Daoy (cell line): ENCODE measurements at regions not wholly inside any gene's neighbourhood (a gene's known extent, or its start where the extent isn't known, plus 50 kb on each side); places are given as distances from the start of the nearest gene placed in this dataset.
A peak's percentile ranks its signal among the peaks of the same experiment; 100 is the strongest.
"Not testable (repeated sequence)": the region's sequence is repeated elsewhere in the genome, so short reads cannot be mapped to it uniquely, and the experiment has no call there.

ENCODE experiments used
- DNase-seq: peaks from one replicate; pipeline ENCODE4 v3.0.0-alpha.2; 2015; ENCODE audit warnings: low read depth

DNA sequence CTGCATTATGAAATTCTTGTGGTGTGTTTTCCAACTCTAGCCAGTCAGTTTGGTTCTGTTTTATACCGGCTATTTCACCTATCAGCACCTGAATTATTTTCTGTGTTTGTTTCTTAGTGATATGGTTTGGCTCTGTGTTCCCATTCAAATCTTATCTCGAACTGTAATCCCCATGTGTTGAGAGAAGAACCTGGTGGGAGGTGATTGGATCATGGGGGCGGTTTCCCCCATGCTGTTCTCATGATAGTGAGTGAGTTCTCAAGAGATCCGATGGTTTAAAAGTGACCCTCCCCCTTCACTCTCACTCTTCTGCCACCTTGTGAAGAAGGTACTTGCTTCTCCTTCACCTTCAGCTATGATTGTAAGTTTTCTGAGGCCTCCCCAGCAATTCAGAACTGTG is 1006.2 kb upstream of the FOXG1 start:
- DNase-seq = not testable (repeated sequence)

DNA sequence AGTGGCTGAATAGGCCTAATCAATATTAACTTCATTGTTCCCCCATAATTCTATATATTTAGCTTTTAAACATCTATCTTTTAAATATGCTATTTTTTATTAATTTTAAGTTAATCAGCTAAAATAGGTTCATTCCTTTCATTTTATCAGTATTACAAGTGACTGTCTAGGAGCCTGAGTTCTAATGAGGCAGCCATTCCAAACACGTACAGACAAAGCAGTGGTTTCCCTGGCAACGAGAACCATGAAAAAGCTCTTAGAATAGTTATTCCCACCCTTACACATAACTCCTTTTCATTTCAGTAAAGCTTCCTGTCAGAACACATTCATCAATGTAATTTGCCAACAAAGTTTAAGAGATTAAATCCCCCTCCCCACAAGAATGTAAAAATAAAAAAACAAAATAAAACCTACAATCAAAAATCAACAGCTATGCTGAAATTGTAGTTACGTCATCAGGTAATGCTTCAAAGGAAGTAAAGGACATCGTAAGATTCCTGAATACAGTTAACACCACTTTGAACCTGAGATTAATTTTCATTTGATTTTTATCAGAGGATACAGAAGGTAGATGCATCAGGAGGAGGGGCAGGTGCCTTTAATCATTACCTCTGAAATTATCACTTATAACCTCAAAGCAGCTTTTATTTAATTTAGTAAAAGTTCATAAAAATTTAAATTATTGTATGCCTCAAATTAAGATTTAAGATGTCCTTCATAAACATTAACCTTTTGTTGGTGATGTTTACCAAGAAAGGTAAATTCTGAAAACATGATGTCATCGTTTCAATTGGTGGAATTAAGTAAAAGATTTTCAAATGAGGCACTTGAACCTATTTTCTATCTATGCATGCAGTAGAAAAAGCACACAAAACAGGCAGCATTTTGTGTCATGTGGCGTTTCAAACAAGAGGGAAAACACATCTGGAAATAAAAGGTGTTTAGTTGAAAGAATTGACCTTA is 967.2 kb upstream of the FOXG1 start:
- not testable (repeated sequence) for DNase-seq

DNA sequence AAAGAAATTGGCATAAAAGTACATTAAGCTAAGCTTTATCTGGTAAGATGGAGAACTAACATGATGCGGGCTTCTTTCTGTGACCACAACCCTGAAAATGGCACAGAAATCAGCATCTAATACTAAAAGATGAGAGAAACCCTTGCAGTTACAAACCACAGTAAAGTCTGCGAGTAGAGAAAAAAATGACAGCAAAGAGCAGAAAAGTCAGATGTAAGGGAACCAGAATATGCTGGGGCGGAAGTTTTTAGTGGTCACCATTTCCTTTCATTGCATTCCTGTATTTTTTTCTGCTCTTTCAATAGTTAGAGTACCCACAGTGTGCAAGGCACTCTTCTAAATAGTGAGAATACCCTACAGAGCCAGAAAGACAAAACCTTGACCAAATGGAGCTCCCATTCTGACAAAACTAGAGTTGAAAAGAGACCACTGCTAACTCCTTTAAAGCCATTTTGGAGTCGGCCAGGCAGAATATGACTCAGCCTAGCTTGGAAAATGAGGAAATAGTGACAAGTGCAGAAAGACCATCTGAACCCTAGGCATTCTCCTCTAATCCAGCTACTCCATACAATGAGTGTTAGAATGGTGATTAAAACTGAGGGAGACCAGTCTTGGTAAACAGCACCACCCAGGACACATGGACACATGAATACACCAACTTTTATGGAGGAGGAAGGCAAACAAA is 948.7 kb upstream of the FOXG1 start:
- DNase-seq = peak; percentile 12

DNA sequence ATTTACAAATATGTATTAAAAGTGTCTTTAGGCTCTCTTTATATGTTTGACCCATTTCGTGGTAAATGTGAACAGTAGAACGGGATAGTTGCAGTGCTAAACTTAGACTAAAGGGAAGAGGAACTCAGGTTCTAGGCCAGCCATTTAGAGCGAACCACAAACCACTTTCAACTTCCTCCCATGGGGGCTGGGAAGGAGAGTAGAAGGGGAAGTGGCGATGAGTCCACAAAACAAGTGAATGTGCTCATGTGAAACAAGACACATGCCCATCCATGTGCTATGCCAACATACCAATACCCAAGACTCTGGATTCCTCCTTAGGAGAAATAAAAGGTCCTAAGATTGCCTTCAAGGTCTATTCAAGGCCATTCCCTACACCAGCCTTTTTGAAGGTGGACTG is 940.4 kb upstream of the FOXG1 start:
- DNase-seq = peak; percentile 13

DNA sequence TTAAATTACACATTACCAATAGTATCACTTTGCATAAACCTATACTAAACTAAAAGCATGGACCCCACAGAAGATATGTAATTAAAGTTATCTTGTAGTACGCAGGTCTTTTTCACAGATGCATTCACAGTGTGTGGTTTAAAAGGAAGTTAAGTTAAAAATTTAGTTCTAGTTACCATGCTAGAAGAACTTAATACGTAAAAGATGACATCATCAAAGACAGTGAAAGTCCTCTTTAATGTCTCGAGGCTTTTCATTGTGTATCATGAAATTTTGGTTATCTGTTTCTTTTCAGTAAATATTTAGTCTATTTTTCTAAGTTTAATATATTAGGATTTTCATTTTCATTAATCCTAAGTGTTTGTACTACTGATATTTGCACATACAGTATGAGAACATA is 934.6 kb upstream of the FOXG1 start:
- not testable (repeated sequence) for DNase-seq

DNA sequence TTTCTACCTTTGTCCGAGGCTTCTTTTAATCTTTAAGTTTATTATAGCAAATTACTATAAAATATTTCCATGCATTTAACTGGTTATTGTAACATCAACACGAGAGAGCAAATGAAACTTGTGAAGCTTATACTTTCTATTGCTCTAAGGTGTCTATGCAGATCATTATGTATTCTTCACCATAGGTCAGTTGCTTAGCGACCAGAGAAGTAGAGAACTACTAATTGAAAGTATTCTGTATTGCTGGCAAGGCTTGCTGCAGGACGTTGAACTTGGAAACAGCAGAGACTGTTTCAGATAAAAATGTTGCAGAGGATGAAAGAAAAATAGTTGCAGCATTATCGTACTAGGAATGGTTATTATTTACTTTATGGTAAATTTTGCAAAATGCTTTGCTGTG is 933.6 kb upstream of the FOXG1 start:
- not testable (repeated sequence) for DNase-seq

DNA sequence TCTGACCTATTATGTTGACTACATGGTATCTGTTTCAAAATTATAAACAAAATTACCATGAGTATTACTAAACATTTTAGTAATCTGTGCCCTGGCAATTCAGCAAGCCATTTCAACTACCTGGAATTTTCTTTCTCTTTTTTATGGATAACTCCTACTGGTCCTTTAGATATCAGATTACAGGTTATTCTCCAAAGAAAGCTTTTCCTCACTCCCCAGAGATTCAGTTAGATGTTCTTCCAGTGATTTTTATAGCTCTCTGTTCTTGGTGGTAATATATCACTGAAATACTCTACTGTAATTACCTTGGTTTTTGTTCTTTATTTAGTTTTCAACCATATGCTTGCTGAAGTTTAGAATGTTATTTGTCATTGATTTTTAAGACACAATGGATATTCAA is 930.2 kb upstream of the FOXG1 start:
- DNase-seq = no peak

DNA sequence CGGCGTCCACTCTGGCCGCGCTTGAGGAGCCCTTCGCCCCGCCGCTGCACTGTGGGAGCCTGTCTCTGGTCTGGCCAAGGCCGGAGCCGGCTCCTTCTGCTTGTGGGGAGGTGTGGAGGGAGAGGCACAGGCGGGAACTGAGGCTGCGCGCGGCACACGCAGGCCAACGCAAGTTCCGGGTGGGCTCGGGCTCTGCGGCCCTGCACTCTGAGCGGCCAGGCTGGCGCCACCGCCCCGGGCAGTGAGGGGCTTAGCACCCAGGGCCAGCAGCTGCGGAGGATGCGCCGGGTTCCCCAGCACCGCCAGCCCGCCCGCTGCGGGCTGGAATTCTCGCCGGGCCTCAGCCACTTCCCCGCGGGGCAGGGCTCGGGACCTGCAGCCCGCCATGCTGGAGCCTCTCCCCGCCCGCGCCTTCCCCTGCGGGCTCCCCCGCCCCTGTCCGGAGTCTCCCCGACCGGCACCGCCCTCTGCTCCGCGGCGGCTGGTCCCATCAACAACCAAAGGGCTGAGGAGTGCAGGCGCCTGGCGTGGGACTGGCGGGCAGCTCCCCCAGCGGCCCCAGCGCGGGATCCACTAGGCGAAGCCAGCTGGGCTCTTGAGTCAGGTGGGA is 921.2 kb upstream of the FOXG1 start:
- DNase-seq = peak; percentile 75

DNA sequence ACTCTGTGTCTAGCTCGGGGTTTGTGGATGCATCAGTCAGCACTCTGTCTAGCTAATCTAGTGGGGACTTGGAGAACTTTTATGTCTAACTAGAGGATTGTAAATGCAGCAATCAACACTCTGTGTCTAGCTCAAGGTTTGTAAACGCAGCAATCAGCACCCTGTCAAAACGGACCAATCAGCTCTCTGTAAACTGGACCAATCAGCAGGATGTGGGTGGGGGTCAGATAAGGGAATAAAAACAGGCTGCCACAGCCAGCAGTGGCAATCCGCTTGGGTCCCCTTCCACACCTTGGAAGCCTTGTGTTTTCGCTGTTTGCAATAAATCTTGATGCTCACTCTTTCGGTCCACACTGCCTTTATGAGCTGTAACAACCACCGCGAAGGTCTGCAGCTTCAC is 920.7 kb upstream of the FOXG1 start:
- no peak for DNase-seq

DNA sequence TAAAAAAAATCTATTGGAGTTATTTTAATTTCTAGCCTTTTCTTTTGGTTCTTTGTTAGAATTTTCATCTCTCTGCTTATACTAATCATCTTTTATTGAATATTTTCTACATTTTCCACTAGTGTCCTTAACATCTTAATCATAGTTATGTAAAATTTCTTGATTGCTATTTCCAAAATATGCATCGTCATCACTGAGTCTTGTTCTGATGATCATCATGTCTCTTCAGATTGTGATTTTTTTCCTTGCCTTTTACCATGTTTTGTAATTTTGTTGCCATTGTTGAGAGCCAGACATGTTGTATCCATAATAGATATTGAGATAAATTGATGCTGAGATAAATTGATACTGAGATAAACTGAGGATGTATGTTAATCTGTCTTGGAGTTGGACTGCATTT is 919.1 kb upstream of the FOXG1 start:
- not testable (repeated sequence) for DNase-seq

DNA sequence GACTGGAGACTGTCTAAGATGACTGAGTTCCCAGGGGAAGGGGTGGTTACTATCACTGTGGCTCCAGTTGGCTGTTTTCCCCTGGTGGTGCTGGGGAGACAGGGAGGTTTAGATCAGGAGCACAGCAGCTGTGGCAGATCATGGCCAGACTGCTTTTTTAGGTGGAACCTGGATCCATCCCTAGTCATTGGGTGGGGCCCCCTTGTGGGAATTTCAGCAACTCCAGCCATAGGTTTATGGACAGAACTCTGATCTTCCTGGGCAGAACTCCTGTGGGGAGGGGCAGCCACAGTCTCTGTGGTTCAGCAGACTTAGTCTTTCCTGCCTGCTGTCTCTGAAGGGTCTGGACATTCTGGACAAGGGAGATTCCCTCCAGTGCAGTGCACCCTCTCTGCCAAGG is 917.4 kb upstream of the FOXG1 start:
- DNase-seq = not testable (repeated sequence)

DNA sequence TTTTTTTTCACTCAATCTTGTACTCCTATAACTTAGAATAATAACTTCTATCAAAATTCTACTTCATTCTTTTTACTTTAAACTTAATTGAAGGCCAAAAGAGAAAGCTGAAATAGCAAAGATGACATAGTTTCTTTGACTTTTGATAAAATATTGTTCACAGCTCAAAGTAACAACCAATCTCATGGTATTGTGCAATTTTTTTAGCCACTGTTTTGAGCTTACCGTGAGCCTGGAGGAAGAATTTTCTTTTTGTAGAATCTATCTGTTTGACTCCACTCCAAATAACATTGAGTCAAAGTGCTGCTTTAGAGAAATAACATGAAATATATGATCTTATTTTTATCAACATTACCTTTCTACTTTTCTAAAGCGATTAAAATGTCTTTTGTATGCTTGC is 903.9 kb upstream of the FOXG1 start:
- no peak for DNase-seq

DNA sequence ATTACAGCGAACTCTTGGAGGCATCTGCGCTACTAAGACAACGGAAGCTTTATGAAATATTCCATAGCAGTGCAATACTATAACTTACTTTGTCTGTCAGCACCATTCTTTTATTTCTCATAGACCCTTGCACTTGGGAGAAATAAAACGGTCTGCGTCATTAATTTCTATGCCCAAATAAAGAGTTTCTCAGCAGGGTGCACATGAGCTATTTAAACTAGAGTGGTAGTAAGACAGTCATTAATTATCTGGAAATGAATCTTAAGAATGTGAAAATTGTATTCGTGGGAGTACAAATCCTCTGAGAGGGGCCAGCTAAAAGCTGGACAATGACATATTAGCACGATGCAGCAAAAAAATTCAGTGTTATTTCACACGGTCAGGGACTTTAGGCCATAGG is 903.4 kb upstream of the FOXG1 start:
- no peak for DNase-seq

DNA sequence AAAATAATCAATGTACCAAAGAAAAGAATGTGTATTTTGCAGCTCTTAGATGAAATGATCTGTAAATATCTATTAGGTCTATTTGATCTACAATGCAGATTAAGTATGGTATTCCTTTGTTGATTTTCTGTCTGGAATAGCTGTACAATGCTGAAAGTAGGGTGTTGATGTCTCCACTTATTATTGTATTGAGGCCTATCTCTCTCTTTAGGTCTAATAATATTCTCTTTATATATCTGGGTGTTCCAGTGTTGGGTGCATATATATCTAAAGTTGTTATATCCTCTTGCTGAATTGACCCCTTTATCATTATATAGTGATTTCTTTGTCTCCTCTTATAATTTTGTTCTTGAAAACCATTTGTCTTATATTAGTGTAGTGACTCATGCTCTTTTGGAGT is 885.5 kb upstream of the FOXG1 start:
- DNase-seq = no peak

DNA sequence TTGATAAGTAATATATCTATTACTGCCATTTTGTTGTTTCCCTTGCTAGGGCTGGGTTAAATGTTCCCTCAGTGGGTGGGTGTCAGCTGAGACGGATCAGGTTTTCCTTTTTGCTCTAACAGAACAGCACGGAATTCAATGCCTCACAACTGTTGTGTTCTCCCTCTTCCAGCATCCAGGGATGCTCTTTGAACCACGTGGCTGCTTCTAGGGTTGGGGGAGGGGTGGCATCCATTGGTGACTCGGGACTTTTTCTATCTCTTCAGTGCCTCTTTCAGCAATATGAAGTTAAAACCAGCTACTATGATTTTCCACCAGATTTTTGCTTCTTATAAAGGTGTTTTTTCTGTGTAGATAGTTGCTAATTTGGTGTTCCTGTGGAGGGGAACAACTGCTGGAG is 884.9 kb upstream of the FOXG1 start:
- DNase-seq = no peak

DNA sequence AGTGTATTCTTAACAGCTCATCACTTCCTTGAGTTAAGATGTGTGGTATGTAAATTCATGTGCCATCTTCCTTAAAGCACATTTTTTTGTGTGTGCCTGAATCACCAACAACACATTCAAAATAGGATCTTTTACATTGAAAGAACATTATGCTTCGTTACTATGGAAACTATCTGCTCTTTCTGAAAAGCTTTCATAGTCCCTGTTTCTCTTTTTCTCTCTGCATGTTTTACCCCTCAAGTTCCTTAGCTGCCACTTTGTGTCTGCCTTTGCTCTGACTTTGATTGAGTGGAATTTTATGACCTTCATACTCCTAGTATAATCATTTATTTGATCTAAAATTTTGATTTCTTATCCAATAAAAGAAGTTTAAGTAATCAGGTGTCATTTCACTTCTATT is 880.3 kb upstream of the FOXG1 start:
- no peak for DNase-seq

DNA sequence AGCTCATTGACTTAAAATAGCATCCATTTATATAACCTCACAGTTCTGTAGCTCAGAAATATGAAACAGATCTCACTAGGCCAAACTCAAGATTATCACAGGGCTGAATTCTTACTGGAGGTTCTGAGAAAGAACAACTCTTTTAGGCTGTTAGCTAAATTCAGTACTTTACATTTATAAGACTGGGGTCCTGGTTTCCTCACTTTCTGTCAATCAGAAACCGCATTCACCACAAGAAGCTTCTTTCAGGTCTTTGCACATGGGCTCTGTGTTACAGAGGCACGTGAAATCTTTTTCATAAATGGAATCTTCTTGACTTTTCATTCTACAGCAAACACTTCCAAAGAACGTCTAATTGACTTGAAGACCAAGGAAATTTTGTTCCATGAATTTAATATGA is 876.3 kb upstream of the FOXG1 start:
- DNase-seq = no peak

DNA sequence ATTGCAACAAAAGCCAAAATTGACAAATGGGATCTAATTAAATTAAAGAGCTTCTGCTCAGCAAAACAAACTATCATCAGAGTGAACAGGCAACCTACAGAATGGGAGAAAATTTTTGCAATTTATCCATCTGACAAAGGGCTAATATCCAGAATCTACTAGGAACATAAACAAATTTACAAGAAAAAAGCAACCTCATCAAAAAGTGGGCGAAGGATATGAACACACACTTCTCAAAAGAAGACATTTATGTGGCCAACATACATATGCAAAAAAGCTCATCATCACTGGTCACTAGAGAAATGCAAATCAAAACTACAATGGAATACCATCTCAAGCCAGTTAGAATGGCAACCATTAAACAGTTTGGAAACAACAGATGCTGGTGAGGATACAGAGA is 858.1 kb upstream of the FOXG1 start:
- not testable (repeated sequence) for DNase-seq

DNA sequence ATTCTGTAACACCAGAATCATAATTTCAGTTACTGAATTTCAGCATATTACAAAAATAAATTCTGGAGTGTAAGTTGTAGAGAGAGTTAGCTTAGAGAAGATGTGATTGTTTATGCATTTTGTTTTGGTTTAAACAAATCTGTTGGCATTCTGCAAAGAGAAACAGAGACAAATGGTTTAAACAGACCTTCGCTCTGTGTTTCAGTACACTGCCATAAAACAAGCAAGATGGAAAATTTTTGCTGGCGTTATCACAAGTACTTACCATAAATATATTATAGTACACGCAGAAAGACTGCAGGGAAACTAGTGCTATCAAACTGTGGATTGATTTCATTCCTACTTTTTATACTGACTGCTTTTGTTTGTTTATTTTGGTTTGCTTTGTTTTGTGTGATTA is 850.3 kb upstream of the FOXG1 start:
- no peak for DNase-seq

DNA sequence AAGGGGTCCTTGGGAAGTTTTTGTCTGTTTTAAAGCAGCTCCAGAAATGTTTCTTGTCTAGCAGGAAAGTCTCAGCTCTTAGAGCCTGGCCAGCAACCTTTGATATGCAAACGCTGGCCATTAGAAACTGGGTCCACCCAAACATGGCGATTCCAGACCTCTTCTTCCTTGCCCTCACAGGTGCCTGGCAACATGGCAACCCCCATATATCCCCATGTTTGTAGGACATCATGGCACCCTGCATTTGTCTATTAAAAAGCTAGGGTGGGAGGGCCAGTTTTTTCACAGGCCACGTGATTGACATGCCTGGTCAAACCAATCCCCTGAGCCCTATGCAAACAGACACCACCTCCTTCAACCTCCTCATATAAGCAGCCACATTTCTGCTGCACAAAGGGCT is 848.7 kb upstream of the FOXG1 start:
- DNase-seq = peak; percentile 12

DNA sequence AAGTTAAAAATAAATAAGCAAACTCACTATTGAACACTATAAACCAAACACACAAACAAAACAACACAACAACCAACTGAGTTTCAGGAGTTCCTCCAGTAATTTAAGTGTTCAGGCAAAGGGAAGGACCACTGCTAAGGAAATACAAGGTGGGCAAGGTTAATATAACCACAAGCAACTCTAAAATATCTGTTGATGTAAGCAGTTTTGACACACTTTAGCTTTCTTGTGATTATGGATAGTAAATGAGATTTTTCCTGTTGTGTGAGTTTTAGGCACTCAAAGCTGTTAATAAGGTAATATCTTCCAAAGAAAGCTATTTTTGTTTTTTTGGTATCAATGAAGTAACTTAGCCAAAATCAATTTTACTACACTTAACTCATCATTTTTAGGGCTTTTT is 839.1 kb upstream of the FOXG1 start:
- DNase-seq = no peak

DNA sequence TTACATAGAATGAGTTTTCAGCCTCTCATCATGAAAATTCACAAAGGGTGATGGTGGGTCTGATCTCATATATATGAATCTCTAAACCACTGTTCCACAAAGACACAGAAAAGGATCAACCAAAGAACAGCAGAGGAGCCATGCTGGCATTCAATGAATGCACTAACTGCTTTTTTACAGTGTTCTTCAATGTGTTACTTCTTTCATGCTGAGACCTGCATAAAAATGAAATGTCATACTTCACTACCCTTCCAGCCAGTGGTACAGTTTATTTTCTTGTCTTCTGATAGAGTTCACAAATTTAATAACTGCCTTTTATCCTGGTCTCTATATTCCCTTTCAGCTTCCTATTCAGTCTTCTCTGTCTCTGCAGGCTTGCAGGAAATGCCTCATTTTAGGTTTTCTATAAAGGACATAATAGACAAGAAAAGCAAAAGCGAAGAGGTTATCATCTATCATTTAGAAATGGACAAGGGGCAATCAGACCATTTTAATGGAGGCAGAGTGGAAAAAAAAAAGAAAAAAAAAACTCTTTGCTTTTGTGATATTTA is 836.7 kb upstream of the FOXG1 start:
- DNase-seq = no peak

DNA sequence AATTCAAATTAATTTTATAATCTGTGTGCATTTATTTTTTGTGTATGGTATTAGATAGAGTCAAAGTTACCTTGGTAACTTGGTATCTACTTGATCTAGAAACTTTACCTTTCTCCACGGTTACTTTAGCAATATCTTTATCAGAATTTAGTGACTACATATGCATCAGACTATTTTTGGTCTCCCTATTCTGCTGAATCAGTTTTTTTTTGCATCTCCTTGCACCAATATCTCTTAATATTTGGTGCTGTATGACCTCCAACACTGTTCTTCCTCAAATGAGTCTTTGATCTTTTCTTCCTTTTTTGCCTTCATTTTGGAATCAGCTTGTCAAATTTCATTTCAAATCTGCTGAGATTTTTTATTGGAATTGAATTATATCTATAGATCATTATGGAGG is 828.2 kb upstream of the FOXG1 start:
- DNase-seq = no peak
